ENCODE measurements at regions not wholly inside any gene's neighbourhood (a gene's known extent, or its start where the extent isn't known, plus 50 kb on each side); places are given as distances from the start of the nearest gene placed in this dataset.

DNA sequence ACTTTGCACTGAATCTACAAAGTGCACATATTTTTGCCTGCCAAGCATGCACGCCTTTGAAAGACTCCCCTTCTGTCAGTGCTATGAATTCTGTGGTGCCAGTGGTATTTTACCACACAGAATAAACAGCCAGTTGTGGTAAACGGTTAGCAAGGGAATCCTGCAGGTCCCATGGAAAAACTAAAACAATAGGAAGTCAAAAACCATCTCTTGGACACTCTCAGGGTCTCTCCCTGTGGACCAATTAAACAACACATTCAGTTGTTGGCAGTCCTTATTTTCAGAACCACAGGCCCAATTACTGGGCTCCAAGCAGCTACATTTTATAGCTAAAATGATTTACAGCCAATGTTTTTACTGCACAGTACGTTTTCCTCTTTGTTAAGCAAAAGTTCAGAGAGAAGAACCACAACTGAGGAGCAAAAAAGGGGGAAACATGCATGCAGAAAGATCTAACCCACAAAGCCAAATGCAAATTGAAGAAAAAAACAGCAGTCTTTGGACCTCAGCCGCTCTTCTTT is 116.9 kb downstream of the KCTD12 start:
- Histone ChIP-seq H3K9ac (ENCODE audit: low read length) (no peak overlapping the region), H3K9me3 (ENCODE audit: insufficient read depth, low read length) (no peaks in the 10 kb centered on the region), H3K4me1 (ENCODE audit: low read length) (no peaks in the 10 kb centered on the region), H3K27ac (ENCODE audit: low read length) (no peak overlapping the region), H3K4me2 (ENCODE audit: low read length) (no peak overlapping the region), H3K36me3 (replicated peaks; ENCODE audit: low read depth, low read length) (no peaks in the 10 kb centered on the region), H2AFZ (ENCODE audit: low read depth, low read length) (no peak overlapping the region), H3K79me2 (ENCODE audit: low read length) (no peaks in the 10 kb centered on the region), H4K20me1 (ENCODE audit: insufficient read depth, low read length) (no peaks in the 10 kb centered on the region), H3K4me3 (ENCODE audit: low read length) (no peak overlapping the region), H3K27me3 (ENCODE audit: low read depth, low read length) (no peaks in the 10 kb centered on the region)
- TF ChIP-seq, protein P1, sequence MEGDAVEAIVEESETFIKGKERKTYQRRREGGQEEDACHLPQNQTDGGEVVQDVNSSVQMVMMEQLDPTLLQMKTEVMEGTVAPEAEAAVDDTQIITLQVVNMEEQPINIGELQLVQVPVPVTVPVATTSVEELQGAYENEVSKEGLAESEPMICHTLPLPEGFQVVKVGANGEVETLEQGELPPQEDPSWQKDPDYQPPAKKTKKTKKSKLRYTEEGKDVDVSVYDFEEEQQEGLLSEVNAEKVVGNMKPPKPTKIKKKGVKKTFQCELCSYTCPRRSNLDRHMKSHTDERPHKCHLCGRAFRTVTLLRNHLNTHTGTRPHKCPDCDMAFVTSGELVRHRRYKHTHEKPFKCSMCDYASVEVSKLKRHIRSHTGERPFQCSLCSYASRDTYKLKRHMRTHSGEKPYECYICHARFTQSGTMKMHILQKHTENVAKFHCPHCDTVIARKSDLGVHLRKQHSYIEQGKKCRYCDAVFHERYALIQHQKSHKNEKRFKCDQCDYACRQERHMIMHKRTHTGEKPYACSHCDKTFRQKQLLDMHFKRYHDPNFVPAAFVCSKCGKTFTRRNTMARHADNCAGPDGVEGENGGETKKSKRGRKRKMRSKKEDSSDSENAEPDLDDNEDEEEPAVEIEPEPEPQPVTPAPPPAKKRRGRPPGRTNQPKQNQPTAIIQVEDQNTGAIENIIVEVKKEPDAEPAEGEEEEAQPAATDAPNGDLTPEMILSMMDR (IDR thresholded peaks at IDR 0.05; ENCODE audit: low read depth, low read length), result no peak
- TF ChIP-seq EZH2phosphoT487 (IDR thresholded peaks at IDR 0.05; ENCODE audit: low read depth), result no peak

DNA sequence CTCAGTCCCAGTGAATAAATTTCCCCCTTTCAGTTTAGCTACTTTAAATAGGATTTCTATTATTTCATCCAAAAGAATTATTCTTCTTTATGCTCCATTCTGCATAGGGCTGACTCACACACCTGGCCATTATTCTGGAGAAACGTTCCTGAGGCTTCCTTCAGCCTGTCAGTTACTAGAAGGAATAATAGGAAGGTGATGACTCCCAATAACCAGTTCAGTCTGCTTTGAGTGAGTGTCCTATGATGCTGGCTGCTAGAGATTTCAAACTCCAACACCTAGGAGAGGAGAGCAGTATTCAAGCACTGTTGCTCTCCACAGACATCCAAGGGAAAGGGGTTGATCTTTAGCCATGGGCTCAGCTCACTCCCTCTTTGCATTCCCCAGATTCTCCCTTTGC is 117.8 kb downstream of the KCTD12 start:
- Histone ChIP-seq H3K4me3 (ENCODE audit: low read length) (no peak overlapping the region), H3K36me3 (replicated peaks; ENCODE audit: low read depth, low read length) (no peaks in the 10 kb centered on the region), H3K4me1 (ENCODE audit: low read length) (no peaks in the 10 kb centered on the region), H3K9me3 (ENCODE audit: insufficient read depth, low read length) (no peaks in the 10 kb centered on the region), H2AFZ (ENCODE audit: low read depth, low read length) (no peak overlapping the region), H3K9ac (ENCODE audit: low read length) (no peak overlapping the region), H3K4me2 (ENCODE audit: low read length) (no peak overlapping the region), H3K27me3 (ENCODE audit: low read depth, low read length) (no peaks in the 10 kb centered on the region), H3K27ac (ENCODE audit: low read length) (no peak overlapping the region), H3K79me2 (ENCODE audit: low read length) (no peaks in the 10 kb centered on the region), H4K20me1 (ENCODE audit: insufficient read depth, low read length) (no peaks in the 10 kb centered on the region)
- TF ChIP-seq EZH2phosphoT487 (IDR thresholded peaks at IDR 0.05; ENCODE audit: low read depth), result no peak
- TF ChIP-seq, protein P1 (IDR thresholded peaks at IDR 0.05; ENCODE audit: low read depth, low read length), result no peak

DNA sequence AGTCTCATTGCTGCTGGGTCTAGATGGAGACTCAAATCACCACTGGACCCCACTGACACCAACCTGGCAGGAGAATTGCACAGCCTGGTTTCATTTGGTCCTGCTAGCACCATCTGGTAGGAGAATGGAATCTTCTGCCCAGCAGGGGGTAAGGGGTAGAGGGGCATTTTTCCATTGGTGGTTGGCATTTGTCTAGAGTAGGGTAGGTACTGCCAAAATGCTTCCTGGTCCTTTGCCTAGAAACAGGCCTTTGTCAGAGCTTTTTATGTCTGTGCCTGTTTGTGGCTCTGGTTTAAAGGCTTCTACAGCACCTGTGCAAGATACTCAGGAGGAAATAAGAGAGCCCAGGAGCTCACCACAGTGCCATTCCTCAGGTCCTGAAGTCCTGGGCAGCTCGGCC is 121.3 kb downstream of the KCTD12 start:
- Histone ChIP-seq H3K36me3 (replicated peaks; ENCODE audit: low read depth, low read length) (no peaks in the 10 kb centered on the region), H3K4me3 (ENCODE audit: low read length) (no peak overlapping the region), H3K79me2 (ENCODE audit: low read length) (no peaks in the 10 kb centered on the region), H3K9ac (ENCODE audit: low read length) (no peak overlapping the region), H3K27me3 (ENCODE audit: low read depth, low read length) (no peaks in the 10 kb centered on the region), H2AFZ (ENCODE audit: low read depth, low read length) (no peak overlapping the region), H3K9me3 (ENCODE audit: insufficient read depth, low read length) (no peaks in the 10 kb centered on the region), H3K27ac (ENCODE audit: low read length) (no peak overlapping the region), H3K4me2 (ENCODE audit: low read length) (no peak overlapping the region), H4K20me1 (ENCODE audit: insufficient read depth, low read length) (no peaks in the 10 kb centered on the region), H3K4me1 (ENCODE audit: low read length) (no peaks in the 10 kb centered on the region)
- TF ChIP-seq EZH2phosphoT487 (IDR thresholded peaks at IDR 0.05; ENCODE audit: low read depth), result no peak
- TF ChIP-seq, protein P1 (IDR thresholded peaks at IDR 0.05; ENCODE audit: low read depth, low read length), result no peak

DNA sequence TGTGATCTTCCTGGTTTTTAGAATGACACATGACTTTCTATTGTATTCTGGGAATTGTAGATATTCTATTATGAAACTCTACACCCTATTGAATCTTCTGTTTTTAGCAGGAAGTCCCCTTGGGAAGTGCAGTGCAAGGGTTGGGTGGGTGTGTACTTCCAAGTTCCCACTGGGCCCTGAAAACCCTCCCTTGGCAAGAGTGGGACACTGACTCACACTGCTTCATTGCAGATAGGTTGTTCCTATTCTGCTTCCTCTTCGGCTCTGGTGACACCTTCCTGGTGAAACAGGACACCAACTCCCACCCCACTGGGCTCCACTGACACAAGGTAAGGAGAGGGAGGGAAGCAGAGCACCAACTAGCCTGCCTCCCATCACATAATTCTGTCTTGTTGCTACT is 121.8 kb downstream of the KCTD12 start:
- Histone ChIP-seq H3K79me2 (ENCODE audit: low read length) (no peaks in the 10 kb centered on the region), H3K36me3 (replicated peaks; ENCODE audit: low read depth, low read length) (no peaks in the 10 kb centered on the region), H3K4me2 (ENCODE audit: low read length) (no peak overlapping the region), H3K4me3 (ENCODE audit: low read length) (no peak overlapping the region), H4K20me1 (ENCODE audit: insufficient read depth, low read length) (no peaks in the 10 kb centered on the region), H2AFZ (ENCODE audit: low read depth, low read length) (no peak overlapping the region), H3K27me3 (ENCODE audit: low read depth, low read length) (no peaks in the 10 kb centered on the region), H3K27ac (ENCODE audit: low read length) (no peak overlapping the region), H3K9ac (ENCODE audit: low read length) (no peak overlapping the region), H3K4me1 (ENCODE audit: low read length) (no peaks in the 10 kb centered on the region), H3K9me3 (ENCODE audit: insufficient read depth, low read length) (no peaks in the 10 kb centered on the region)
- no peak for TF ChIP-seq EZH2phosphoT487 (IDR thresholded peaks at IDR 0.05; ENCODE audit: low read depth)
- TF ChIP-seq, protein P1 (IDR thresholded peaks at IDR 0.05; ENCODE audit: low read depth, low read length), result no peak
